ENCODE measurements at regions not wholly inside any gene's neighbourhood (a gene's known extent, or its start where the extent isn't known, plus 50 kb on each side); places are given as distances from the start of the nearest gene placed in this dataset.

DNA sequence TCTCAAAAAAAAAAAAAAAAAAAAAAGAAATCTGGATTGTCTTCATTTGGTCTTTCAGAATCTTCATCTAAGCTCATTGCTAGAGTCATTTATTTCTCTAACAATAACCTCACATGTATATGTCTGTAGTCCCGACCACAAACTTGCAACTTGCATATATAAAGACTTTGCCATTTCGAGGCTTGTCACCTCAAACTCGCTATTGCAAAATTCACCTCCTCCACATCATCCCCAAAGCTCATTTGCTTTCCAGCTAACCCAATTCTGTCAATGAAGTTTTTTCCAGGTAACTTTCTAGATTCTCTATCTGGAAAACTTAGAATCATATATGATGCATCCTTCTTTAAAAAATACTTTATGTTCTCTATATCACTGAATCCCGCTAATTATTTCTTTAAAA lies 393.2 kb upstream of the ATXN7L3B start:
- DNase-seq (ENCODE audit: low spot score in 2 of 2), result no peak
- no peak overlapping the region for H3K4me3 ChIP-seq (ENCODE audit: low read depth, poor library complexity, severe bottlenecking)
- intact Hi-C loops (cut with DNase I; ENCODE audit: low total_unique reads), result no loop called here
- no peak for TF ChIP-seq POLR2A (IDR thresholded peaks at IDR 0.05)
- TF ChIP-seq, protein P1, sequence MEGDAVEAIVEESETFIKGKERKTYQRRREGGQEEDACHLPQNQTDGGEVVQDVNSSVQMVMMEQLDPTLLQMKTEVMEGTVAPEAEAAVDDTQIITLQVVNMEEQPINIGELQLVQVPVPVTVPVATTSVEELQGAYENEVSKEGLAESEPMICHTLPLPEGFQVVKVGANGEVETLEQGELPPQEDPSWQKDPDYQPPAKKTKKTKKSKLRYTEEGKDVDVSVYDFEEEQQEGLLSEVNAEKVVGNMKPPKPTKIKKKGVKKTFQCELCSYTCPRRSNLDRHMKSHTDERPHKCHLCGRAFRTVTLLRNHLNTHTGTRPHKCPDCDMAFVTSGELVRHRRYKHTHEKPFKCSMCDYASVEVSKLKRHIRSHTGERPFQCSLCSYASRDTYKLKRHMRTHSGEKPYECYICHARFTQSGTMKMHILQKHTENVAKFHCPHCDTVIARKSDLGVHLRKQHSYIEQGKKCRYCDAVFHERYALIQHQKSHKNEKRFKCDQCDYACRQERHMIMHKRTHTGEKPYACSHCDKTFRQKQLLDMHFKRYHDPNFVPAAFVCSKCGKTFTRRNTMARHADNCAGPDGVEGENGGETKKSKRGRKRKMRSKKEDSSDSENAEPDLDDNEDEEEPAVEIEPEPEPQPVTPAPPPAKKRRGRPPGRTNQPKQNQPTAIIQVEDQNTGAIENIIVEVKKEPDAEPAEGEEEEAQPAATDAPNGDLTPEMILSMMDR (IDR thresholded peaks at IDR 0.05), result no peak
- 92 to 95% methylated on average over 4 of the region's 4 CpGs for WGBS, 2 donors

DNA sequence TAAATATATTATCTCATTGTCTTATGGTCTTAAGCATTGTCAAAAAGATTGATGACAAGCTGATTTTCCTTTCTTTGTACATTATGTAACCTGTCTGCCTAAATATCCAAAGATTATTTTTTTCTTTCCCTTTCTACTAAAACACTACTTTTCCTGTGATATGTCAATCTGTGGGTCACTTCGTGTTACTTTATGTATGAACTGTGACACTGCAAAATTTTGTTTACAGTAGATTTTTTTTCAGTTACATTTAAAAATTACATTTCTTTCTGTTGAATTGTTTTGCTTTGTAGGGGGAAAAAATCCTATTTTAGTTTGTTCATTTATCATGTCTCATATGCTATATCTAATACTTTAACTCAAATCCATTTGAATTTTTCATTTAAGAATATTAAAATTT lies 392.3 kb upstream of the ATXN7L3B start:
- WGBS, 2 donors, result 73 to 78% methylated on average over 1 of the region's 1 CpG
- intact Hi-C loops (cut with DNase I; ENCODE audit: low total_unique reads), result no loop called here
- TF ChIP-seq, protein P1 (IDR thresholded peaks at IDR 0.05), result no peak
- no peak for TF ChIP-seq POLR2A (IDR thresholded peaks at IDR 0.05)
- no peak overlapping the region for H3K4me3 ChIP-seq (ENCODE audit: low read depth, poor library complexity, severe bottlenecking)
- no peak for DNase-seq (ENCODE audit: low spot score in 2 of 2)

DNA sequence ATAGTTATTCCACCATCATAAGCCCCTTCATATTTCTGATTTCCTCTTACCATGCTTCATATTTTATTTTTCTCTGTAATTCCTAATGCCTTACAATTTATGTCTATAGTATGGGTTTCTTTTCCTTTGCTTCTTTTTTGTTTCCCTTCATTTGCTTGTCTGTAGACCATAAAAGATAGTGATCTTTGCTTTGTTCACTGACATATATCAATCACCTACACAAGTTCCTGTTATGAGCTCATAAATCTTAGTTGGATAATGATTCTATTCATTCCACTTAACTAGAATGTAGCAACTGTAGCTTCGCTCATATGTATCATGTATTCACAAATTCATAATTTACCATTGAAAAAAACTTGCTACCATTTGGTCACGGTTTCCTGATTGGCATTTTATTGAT lies 388.8 kb upstream of the ATXN7L3B start:
- TF ChIP-seq POLR2A (IDR thresholded peaks at IDR 0.05), result no peak
- TF ChIP-seq, protein P1 (IDR thresholded peaks at IDR 0.05), result no peak
- DNase-seq (ENCODE audit: low spot score in 2 of 2), result no peak
- intact Hi-C loops (cut with DNase I; ENCODE audit: low total_unique reads), result no loop called here
- 62 to 75% methylated on average over 2 of the region's 2 CpGs for WGBS, 2 donors
- H3K4me3 ChIP-seq (ENCODE audit: low read depth, poor library complexity, severe bottlenecking), result no peak overlapping the region

DNA sequence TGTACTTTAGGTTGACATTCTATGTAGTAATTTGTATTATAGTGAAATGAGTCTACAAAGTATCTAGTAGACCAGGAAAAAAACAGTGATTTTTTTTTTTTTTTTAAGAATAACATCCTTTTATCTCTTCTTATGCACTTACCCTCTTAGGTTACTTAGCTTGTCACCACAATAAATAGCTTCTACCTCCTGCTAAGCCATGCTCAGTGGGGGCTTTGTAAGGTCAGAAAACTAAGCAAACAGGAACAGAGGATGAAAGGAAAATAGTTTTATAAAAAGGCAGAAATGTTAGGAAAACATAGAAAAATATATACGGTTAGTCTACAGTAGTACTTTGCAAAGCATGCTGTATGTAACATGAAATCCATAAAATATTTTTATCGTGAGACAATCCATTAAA lies 385.3 kb upstream of the ATXN7L3B start:
- DNase-seq (ENCODE audit: low spot score in 2 of 2), result no peak
- intact Hi-C loops (cut with DNase I; ENCODE audit: low total_unique reads), result no loop called here
- no peak for TF ChIP-seq POLR2A (IDR thresholded peaks at IDR 0.05)
- TF ChIP-seq, protein P1 (IDR thresholded peaks at IDR 0.05), result no peak
- WGBS, 2 donors, result 50 to 65% methylated on average over 2 of the region's 2 CpGs
- H3K4me3 ChIP-seq (ENCODE audit: low read depth, poor library complexity, severe bottlenecking), result no peak overlapping the region

DNA sequence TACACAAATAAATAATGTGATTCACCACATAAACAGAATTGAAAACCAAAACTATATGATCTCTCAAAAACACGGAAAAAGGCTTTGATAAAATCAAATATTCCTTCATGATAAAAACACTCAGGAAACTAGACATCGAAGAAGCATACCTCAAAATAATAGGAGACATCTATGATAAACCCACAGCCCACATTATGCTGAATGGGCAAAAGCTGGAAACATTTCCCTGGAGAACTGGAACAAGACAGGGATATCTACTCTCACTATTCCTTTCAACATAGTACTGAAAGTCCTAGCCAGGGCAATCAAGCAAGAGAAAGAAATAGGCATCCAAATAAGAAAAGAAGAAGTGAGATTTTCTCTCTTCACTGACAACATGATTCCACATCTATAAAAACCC lies 371.5 kb upstream of the ATXN7L3B start:
- 77 to 89% methylated on average over 2 of the region's 2 CpGs for WGBS, 2 donors
- DNase-seq (ENCODE audit: low spot score in 2 of 2), result no peak
- TF ChIP-seq, protein P1 (IDR thresholded peaks at IDR 0.05), result no peak
- TF ChIP-seq POLR2A (IDR thresholded peaks at IDR 0.05), result no peak
- no peak overlapping the region for H3K4me3 ChIP-seq (ENCODE audit: low read depth, poor library complexity, severe bottlenecking)
- intact Hi-C loops (cut with DNase I; ENCODE audit: low total_unique reads), result no loop called here

DNA sequence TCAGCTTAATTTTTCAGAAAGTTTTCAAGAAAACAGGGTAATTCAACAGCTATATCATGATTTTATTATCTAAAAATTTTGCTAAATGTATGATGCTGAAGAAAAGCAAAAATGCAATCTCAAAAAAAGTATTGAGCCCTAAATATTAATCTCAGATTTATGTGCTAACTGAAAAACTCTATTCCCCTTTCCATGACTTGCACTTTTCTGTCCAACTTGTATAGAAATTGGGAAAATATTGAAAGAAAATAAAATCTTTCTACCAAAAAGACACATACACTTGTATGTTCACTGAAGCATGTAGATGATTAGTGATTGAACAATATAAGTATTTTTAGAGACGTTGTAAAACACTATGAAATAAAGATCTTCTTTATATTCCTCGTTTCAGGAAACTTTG lies 368.0 kb upstream of the ATXN7L3B start:
- intact Hi-C loops (cut with DNase I; ENCODE audit: low total_unique reads), result no loop called here
- DNase-seq (ENCODE audit: low spot score in 2 of 2), result no peak
- H3K4me3 ChIP-seq (ENCODE audit: low read depth, poor library complexity, severe bottlenecking), result no peak overlapping the region
- 65 to 66% methylated on average over 2 of the region's 2 CpGs for WGBS, 2 donors
- TF ChIP-seq, protein P1 (IDR thresholded peaks at IDR 0.05), result no peak
- TF ChIP-seq POLR2A (IDR thresholded peaks at IDR 0.05), result no peak
